SHP77 treated with DMSO at 0.1 percent for 48 hours (cell line): ENCODE measurements at regions not wholly inside any gene's neighbourhood (a gene's known extent, or its start where the extent isn't known, plus 50 kb on each side); places are given as distances from the start of the nearest gene placed in this dataset.
"Not testable (repeated sequence)": the region's sequence is repeated elsewhere in the genome, so short reads cannot be mapped to it uniquely, and the experiment has no call there.

Experiments
- DNase-seq: peaks from one replicate; lab custom pipeline; 2025; lab: John Stamatoyannopoulos, UW

GRCh38 chr17:70286391-70286790 lies 117.1 kb downstream of the KCNJ2 start:
- no peak for DNase-seq

- no peak for DNase-seq
Observed at GRCh38 chr17:70288540-70289290, 119.4 kb downstream of the KCNJ2 start.

GRCh38 chr17:70290770-70291169 lies 121.4 kb downstream of the KCNJ2 start:
- DNase-seq: no peak

- DNase-seq: no peak
Observed at GRCh38 chr17:70292366-70292765, 123.0 kb downstream of the KCNJ2 start.

GRCh38 chr17:70293564-70294310 lies 124.4 kb downstream of the KCNJ2 start:
- not testable (repeated sequence) for DNase-seq

- DNase-seq: no peak
Observed at GRCh38 chr17:70295329-70295728, 126.0 kb downstream of the KCNJ2 start.

GRCh38 chr17:70295731-70296130 lies 126.4 kb downstream of the KCNJ2 start:
- DNase-seq: no peak

- DNase-seq: no peak
Observed at GRCh38 chr17:70296456-70296855, 127.1 kb downstream of the KCNJ2 start.

- no peak for DNase-seq
Observed at GRCh38 chr17:70297397-70297796, 128.1 kb downstream of the KCNJ2 start.

GRCh38 chr17:70298929-70299531 lies 129.7 kb downstream of the KCNJ2 start:
- DNase-seq: no peak

- no peak for DNase-seq
Observed at GRCh38 chr17:70307430-70308225, 138.3 kb downstream of the KCNJ2 start.

- DNase-seq: no peak
Observed at GRCh38 chr17:70308618-70309017, 139.3 kb downstream of the KCNJ2 start.

- no peak for DNase-seq
Observed at GRCh38 chr17:70310221-70310672, 140.9 kb downstream of the KCNJ2 start.

- DNase-seq: no peak
Observed at GRCh38 chr17:70313086-70313852, 143.9 kb downstream of the KCNJ2 start.

GRCh38 chr17:70314096-70314495 lies 144.8 kb downstream of the KCNJ2 start:
- no peak for DNase-seq

- DNase-seq: no peak
Observed at GRCh38 chr17:70314506-70314905, 145.2 kb downstream of the KCNJ2 start.

- DNase-seq: no peak
Observed at GRCh38 chr17:70317421-70317820, 148.1 kb downstream of the KCNJ2 start.

- DNase-seq: no peak
Observed at GRCh38 chr17:70318051-70318450, 148.7 kb downstream of the KCNJ2 start.

- DNase-seq: no peak
Observed at GRCh38 chr17:70319516-70319915, 150.2 kb downstream of the KCNJ2 start.

- no peak for DNase-seq
Observed at GRCh38 chr17:70320673-70321345, 151.5 kb downstream of the KCNJ2 start.

- DNase-seq: no peak
Observed at GRCh38 chr17:70321352-70321751, 152.0 kb downstream of the KCNJ2 start.
